NB4 (cell line): ENCODE measurements at regions not wholly inside any gene's neighbourhood (a gene's known extent, or its start where the extent isn't known, plus 50 kb on each side); places are given as distances from the start of the nearest gene placed in this dataset.

Experiments
- MYC ChIP-seq: IDR thresholded peaks from 2 replicates; pipeline ENCODE4 v1.6.1; 2011; ENCODE audit warnings: low read depth, low read length
- POLR2A ChIP-seq: IDR thresholded peaks from 2 replicates; pipeline ENCODE4 v1.6.1; 2011; ENCODE audit warnings: mild to moderate bottlenecking; ENCODE audit not compliant: insufficient read length; ENCODE audit errors: extremely low read depth
- TF ChIP-seq, protein P1 (sequence below): IDR thresholded peaks from one replicate; pipeline ENCODE4 v1.5.1; 2012; ENCODE audit warnings: low read depth, low read length
- TF ChIP-seq, protein P2 (sequence below): IDR thresholded peaks from 2 replicates; pipeline ENCODE4 v1.6.1; 2011; ENCODE audit warnings: low read depth, low read length

DNA sequence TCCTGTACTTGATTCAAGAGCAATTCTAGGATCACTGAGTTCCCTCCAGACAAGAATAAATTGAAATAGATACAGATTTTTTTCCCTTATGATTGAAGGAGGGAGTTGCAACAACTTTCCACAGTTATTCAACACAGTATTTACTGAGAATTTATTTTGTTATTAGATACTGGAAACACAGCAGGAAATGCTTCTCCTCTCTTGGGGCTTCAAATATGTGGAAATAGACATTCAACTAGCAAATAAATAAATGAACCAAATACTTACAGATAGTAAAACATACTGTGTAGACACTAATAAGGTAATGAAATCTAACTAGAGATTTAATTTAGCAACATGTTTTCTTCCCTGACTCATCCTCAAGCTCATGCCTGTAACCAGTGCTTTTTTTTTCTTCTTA is 169.2 kb downstream of the LNPK start:
- TF ChIP-seq, protein P1, sequence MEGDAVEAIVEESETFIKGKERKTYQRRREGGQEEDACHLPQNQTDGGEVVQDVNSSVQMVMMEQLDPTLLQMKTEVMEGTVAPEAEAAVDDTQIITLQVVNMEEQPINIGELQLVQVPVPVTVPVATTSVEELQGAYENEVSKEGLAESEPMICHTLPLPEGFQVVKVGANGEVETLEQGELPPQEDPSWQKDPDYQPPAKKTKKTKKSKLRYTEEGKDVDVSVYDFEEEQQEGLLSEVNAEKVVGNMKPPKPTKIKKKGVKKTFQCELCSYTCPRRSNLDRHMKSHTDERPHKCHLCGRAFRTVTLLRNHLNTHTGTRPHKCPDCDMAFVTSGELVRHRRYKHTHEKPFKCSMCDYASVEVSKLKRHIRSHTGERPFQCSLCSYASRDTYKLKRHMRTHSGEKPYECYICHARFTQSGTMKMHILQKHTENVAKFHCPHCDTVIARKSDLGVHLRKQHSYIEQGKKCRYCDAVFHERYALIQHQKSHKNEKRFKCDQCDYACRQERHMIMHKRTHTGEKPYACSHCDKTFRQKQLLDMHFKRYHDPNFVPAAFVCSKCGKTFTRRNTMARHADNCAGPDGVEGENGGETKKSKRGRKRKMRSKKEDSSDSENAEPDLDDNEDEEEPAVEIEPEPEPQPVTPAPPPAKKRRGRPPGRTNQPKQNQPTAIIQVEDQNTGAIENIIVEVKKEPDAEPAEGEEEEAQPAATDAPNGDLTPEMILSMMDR, result no peak
- TF ChIP-seq POLR2A, result no peak
- no peak for TF ChIP-seq MYC
- TF ChIP-seq, protein P2, sequence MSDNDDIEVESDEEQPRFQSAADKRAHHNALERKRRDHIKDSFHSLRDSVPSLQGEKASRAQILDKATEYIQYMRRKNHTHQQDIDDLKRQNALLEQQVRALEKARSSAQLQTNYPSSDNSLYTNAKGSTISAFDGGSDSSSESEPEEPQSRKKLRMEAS, result no peak
